Stimulated activated CD4-positive, alpha-beta T cell treated with anti-CD3 and anti-CD28 coated beads, Interleukin-2, amount 100 ng/mL, for 48 hours (primary cell): ENCODE measurements at regions not wholly inside any gene's neighbourhood (a gene's known extent, or its start where the extent isn't known, plus 50 kb on each side); places are given as distances from the start of the nearest gene placed in this dataset.

Experiments used
- DNase-seq, 2 donors: peaks; one replicate each; pipeline ENCODE4 v3.0.0-alpha.2; 2020

- no peak for DNase-seq
These were observed 133.9 kb downstream of the C9orf50 start for GRCh38 chr9:129486756-129487657.

GRCh38 chr9:129485145-129485774, 135.6 kb downstream of the C9orf50 start:
- no peak for DNase-seq

DNA sequence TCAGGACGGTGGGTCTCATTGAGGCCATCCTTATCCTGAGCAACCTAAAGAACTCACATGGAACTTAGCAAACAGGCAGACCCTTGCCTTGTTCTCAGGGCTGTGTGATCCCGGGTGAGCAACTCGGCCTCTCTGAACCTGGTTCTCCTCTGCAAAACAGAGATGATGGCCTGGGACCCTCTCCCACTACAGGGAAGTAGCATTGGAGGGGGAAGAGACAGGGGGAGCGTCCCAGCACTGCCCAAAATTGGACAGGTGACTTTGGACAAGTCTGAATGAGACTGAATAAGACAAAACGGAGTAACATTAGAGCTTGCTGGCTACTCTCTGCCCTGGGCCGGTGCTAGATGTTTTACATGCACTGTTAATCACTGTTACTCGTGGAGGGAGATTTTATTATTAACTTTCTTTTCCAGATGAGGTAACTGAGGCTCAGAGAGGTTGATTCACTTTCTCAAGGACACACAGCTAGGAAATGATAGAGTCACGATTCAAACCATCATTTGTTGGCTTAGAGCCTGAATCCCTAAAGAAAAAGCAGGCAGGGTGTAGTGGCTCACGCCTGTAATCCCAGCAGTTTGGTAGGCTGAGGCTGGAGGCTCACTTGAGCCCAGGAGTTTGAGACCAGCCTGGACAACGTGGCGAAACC, 136.4 kb downstream of the C9orf50 start:
- no peak for DNase-seq

GRCh38 chr9:129483415-129484351, 137.2 kb downstream of the C9orf50 start:
- DNase-seq, result no peak

GRCh38 chr9:129482521-129483414, 138.1 kb downstream of the C9orf50 start:
- no peak for DNase-seq

- DNase-seq, result no peak
These were observed 138.9 kb downstream of the C9orf50 start for GRCh38 chr9:129481810-129482511.

DNA sequence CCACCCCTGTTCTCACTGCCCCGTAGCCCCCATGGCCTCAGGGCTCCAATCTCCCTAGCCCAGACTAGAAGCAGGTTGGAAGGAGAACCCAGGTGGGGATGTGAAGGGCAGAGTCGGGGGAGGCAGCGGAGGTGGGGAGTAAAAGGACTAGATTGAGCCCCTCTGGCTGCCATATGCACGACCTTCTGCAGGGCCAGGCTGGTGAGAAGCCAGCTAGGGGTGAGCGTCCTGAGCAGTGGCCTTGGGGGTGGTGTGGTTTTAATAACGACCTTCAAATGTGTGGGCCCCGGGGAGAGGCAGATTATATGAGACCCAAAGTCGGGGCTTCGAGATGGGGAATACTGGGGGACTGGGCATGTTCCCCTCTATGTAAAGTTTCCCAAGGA, 139.5 kb downstream of the C9orf50 start:
- DNase-seq, result no peak

DNA sequence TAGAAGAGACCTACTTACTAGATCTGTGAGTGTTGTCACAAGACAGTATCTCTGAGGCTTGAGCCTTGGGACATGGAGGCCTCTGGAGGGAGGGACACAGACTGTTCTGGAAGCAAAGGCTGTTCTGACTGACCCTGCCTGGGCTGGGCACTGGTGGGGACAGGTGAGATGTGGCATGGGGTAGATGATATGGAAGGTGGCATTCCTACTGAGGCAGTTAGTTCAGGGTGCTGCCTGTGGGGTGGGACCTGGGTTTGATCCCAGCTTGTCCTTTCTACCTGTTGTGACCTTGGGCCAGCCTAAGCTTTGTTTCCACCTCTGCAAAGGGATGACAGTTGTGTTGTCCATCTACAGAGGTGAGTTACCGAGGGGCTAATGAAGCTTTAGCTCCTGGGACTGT, 140.2 kb downstream of the C9orf50 start:
- no peak for DNase-seq

- DNase-seq, result no peak
These were observed 140.7 kb downstream of the C9orf50 start for GRCh38 chr9:129480227-129480626.

- DNase-seq, result no peak
These were observed 141.3 kb downstream of the C9orf50 start for GRCh38 chr9:129479631-129480011.

- DNase-seq, result no peak
These were observed 141.8 kb downstream of the C9orf50 start for GRCh38 chr9:129478961-129479630.

- no peak for DNase-seq
These were observed 142.4 kb downstream of the C9orf50 start for GRCh38 chr9:129478461-129478860.

DNA sequence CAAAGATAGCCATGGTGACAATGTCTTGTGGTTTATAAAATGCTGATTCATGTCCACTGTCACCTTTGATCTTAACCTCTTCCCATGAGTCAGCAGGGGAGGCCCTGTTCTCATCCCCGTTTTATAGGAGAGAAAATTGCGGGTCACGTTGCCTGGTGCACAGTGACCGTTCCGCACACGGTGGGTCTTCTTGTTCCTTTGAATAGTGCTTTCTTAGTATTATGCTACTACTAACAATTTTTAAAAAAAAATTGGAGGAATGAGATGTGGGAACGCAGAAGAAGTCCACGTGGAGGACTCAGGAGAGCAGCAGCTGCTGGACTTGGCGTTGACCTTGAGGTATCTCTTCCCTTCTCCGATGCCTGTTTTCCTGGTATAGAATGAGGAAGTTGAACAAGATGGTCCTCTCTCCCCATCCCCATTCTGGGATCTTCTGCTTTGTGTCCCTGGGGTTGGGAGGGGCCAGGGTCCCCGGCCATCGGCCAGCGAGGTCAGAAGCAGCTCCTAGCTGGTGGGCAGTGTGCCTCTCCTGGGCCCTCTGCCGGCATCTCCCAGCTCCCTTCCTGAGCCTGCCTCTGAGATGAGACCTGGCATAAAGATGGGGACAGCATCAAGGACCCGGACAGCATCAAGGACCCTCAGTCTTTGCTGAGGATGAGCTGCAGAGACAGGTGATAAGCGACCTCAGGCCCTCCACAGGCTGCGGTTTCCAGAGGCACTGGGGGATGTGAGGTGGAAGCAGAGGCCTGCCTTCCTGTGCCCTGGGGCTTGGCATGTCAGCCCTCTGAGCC, 143.9 kb downstream of the C9orf50 start:
- DNase-seq, result no peak

- DNase-seq, result no peak
These were observed 146.0 kb downstream of the C9orf50 start for GRCh38 chr9:129474740-129475404.

DNA sequence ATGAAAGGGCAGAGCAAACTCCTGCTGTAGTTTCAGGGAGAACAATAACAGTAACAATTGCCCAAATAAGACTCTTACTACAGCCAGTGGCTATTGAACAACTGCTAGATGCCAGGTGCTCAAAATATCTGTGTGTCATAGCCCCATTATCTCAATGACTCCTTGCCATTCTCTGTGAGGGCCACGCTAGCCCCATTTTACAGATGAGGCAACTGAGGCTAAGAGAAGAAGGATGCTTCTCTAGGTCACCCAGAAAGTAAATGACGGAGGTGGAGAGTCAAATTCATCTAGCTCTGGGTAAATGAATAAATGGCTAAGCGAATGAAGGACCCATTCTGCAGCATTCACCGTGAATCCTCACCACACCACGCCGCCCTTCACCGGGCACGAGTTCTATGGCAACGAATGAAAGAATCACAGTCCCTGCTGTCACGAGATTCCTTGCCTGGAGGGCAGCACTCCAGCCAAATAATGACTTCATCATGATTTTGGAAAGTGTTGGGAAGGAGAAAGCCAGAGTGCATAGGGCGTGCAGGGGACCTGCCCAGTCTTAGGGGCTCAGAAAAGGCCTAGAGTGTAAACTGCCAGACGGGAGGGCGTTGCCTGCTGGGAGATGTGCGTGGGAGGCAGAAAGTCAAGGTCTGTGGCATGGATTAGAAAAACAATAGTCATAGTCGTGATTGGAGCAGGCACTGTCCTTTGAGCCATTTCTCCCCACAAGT, 147.2 kb downstream of the C9orf50 start:
- no peak for DNase-seq

DNA sequence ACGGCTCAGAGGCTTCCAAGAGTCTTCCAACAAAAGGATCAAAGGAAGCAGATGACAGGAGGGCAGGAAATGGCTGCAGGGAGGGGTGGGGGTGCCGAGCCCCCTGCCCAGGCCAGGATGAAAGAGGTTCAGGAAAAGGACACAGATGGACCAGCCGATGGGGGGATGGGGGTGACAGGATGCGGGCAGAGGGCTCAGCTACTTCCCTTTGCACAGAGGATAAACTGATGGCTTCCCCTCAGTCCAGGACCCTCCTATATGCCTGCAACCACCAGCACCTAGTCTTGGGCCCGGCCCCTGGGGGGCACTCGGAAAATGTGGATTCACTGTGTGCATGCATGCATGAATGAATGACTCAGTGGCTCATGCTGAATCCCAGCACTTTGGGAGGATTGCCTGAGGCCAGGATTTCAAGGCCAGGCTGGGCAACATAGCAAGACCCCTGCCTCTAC, 148.2 kb downstream of the C9orf50 start:
- no peak for DNase-seq

DNA sequence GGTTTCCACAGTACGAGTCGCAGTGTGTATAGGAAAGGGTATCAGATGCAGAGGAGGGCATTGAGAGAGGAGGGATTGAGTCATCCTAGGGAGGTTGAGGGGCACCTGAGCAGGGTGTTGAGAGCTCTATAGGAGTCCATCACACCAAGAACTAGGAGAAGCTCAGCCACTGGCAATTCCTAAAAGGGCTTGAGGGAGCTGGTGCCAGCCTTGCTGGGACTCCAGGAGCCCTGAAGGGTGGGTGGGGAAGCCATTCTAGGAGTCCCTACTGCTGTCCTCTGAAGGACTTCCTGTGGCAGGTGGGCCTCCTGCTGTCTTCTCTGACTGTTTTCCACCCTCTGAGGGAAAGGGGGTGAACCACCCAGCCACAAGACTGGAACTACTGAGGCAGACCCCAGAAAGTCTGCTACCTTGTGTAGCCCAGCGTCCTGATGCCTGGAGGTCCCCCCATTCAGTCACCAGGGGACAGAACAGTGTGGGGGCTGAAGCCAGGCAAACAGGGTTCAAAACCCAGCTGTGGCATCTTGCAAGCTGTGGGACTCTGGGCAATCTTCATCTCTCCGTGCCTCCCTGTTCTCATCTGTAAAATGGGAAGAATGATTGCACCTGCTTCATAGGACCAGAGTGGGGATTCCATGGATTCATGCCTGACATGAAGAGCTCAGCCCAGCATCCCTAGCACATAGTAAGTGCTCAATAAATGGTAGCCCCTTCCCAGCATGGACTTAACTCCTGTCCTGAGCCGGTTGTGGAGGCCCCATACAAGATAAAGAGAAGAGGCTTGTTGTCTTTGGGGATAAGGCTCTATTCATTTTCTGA, 149.5 kb downstream of the C9orf50 start:
- DNase-seq, result no peak
